IMR-90 (cell line): ENCODE measurements at regions not wholly inside any gene's neighbourhood (a gene's known extent, or its start where the extent isn't known, plus 50 kb on each side); places are given as distances from the start of the nearest gene placed in this dataset.

ENCODE experiments used
- ATAC-seq: fragments of 200-7000 bp; cut with Tn5 transposase; 2 replicates; pipeline ENCODE4 v1.9.1; 2020; ENCODE audit warnings: low read depth, mild to moderate bottlenecking, moderate library complexity
- BruUV-seq: library from RNA; stranded (reverse); fragments of 400-500 nt; replicated peaks from 2 replicates; lab custom pipeline; 2021; lab: Mats Ljungman, UMichigan
- CTCF ChIA-PET: fragments of 300-600 bp; formaldehyde crosslinking; extraction: SDS; loops from one replicate; lab custom pipeline; 2021; ENCODE audit warnings: antibody characterized with exemption; lab: Yijun Ruan, JAX
- POLR2A ChIA-PET: fragments of 300-600 bp; sonication (Branson Sonifier 250); formaldehyde crosslinking; loops from one replicate; lab custom pipeline; 2022; ENCODE audit warnings: antibody characterized with exemption; ENCODE audit not compliant: unreplicated experiment; lab: Charles Lee
- DNase-seq: peaks from one replicate; pipeline ENCODE4 v3.0.0; 2013
- H2AFZ ChIP-seq: replicated peaks from 2 replicates; pipeline ENCODE3; 2013; ENCODE audit warnings: low read length, mild to moderate bottlenecking; ENCODE audit not compliant: poor library complexity
- H2AK5ac ChIP-seq: 2 replicates; pipeline ENCODE4 v1.6.1; 2013; ENCODE audit warnings: low read depth, low read length, inconsistent platforms
- H2AK9ac ChIP-seq: replicated peaks from 2 replicates; pipeline ENCODE3; 2013; ENCODE audit warnings: mild to moderate bottlenecking, low read depth, low read length, moderate library complexity; ENCODE audit not compliant: poor library complexity
- H2BK120ac ChIP-seq: 2 replicates; pipeline ENCODE4 v1.6.1; 2013; ENCODE audit warnings: low read depth, low read length, inconsistent platforms
- H2BK15ac ChIP-seq: 3 replicates; pipeline ENCODE4 v1.6.1; 2013; ENCODE audit warnings: low read depth, low read length, inconsistent platforms
- H2BK20ac ChIP-seq: 2 replicates; pipeline ENCODE4 v1.6.1; 2013; ENCODE audit warnings: low read depth, mild to moderate bottlenecking, inconsistent platforms, low read length, moderate library complexity
- H2BK5ac ChIP-seq: 2 replicates; pipeline ENCODE4 v1.6.1; 2013; ENCODE audit warnings: mild to moderate bottlenecking, low read depth, low read length, inconsistent platforms; ENCODE audit not compliant: poor library complexity, severe bottlenecking
- H3K14ac ChIP-seq: replicated peaks from 2 replicates; pipeline ENCODE4 v1.6.1; 2013; ENCODE audit warnings: low read depth, low read length, inconsistent platforms
- H3K18ac ChIP-seq: 2 replicates; pipeline ENCODE4 v1.6.1; 2013; ENCODE audit warnings: low read depth, low read length, control low read depth
- H3K23ac ChIP-seq: 2 replicates; pipeline ENCODE4 v1.6.1; 2013; ENCODE audit warnings: low read depth, low read length, inconsistent platforms
- H3K27ac ChIP-seq: 2 replicates; pipeline ENCODE4 v1.5.1; 2013; ENCODE audit warnings: mild to moderate bottlenecking, control low read depth, low read length; ENCODE audit not compliant: insufficient read depth
- H3K27me3 ChIP-seq: 2 replicates; pipeline ENCODE4 v1.6.1; 2013; ENCODE audit warnings: low read length; ENCODE audit not compliant: control insufficient read depth, insufficient read depth
- H3K36me3 ChIP-seq: 2 replicates; pipeline ENCODE4 v1.6.1; 2013; ENCODE audit warnings: low read length, mixed read lengths; ENCODE audit not compliant: control insufficient read depth, insufficient read depth
- H3K4ac ChIP-seq: 2 replicates; pipeline ENCODE4 v1.6.1; 2013; ENCODE audit warnings: low read depth, low read length, inconsistent platforms
- H3K4me1 ChIP-seq: 2 replicates; pipeline ENCODE4 v1.6.1; 2013; ENCODE audit warnings: low read length, mixed read lengths; ENCODE audit not compliant: control insufficient read depth, insufficient read depth
- H3K4me2 ChIP-seq: 2 replicates; pipeline ENCODE4 v1.6.1; 2013; ENCODE audit warnings: low read depth, mild to moderate bottlenecking, control low read depth, low read length, moderate library complexity
- H3K4me3 ChIP-seq: 2 replicates; pipeline ENCODE4 v1.5.1; 2013; ENCODE audit warnings: low read depth, mild to moderate bottlenecking, control low read depth, low read length, moderate library complexity; ENCODE audit not compliant: insufficient read depth
- H3K56ac ChIP-seq: 2 replicates; pipeline ENCODE4 v1.6.1; 2013; ENCODE audit warnings: low read length, inconsistent platforms; ENCODE audit not compliant: insufficient read depth; ENCODE audit errors: extremely low read depth
- H3K79me1 ChIP-seq, 2 experiments: 2 replicates each; pipeline ENCODE4 v1.6.1; 2013; ENCODE audit warnings: low read length in 2 of 2, inconsistent platforms in 1 of 2, low read depth in 1 of 2
- H3K9ac ChIP-seq: 2 replicates; pipeline ENCODE4 v1.6.1; 2013; ENCODE audit warnings: low read depth, low read length, control low read depth
- H3K9me1 ChIP-seq: 2 replicates; pipeline ENCODE4 v1.6.1; 2013; ENCODE audit warnings: low read length, inconsistent platforms; ENCODE audit not compliant: insufficient read depth
- H3K9me3 ChIP-seq: 2 replicates; pipeline ENCODE4 v1.6.1; 2013; ENCODE audit warnings: low read length; ENCODE audit not compliant: control insufficient read depth, insufficient read depth
- H4K20me1 ChIP-seq: 2 replicates; pipeline ENCODE4 v1.6.1; 2013; ENCODE audit warnings: low read length, inconsistent platforms; ENCODE audit not compliant: insufficient read depth
- H4K5ac ChIP-seq: 2 replicates; pipeline ENCODE4 v1.6.1; 2013; ENCODE audit warnings: mild to moderate bottlenecking, low read depth, low read length, control low read depth
- H4K8ac ChIP-seq, 2 experiments: 2 replicates each; pipeline ENCODE4 v1.6.1; 2013; ENCODE audit warnings: low read depth in 2 of 2, low read length in 2 of 2, control low read depth in 1 of 2, inconsistent platforms in 1 of 2
- H4K91ac ChIP-seq: 2 replicates; pipeline ENCODE4 v1.6.1; 2013; ENCODE audit warnings: low read depth, low read length, inconsistent platforms; ENCODE audit not compliant: insufficient read depth
- BHLHE40 ChIP-seq: fragments of 150-350 bp; IDR thresholded peaks from 2 replicates; pipeline ENCODE4 v1.6.1; 2016; ENCODE audit warnings: mild to moderate bottlenecking, low read depth, low read length
- CHD1 ChIP-seq: IDR thresholded peaks from 2 replicates; pipeline ENCODE4 v1.6.1; 2012; ENCODE audit warnings: low read depth, low read length, improper control_type of control experiment
- FOS ChIP-seq: fragments of 150-350 bp; IDR thresholded peaks from 2 replicates; pipeline ENCODE4 v1.6.1; 2016; ENCODE audit warnings: low read depth, low read length
- MAFK ChIP-seq: IDR thresholded peaks from 2 replicates; pipeline ENCODE4 v1.6.1; 2012; ENCODE audit warnings: low read depth, low read length, improper control_type of control experiment
- MAZ ChIP-seq: IDR thresholded peaks from 2 replicates; pipeline ENCODE4 v1.6.1; 2012; ENCODE audit warnings: low read depth, mild to moderate bottlenecking, low read length, improper control_type of control experiment, moderate library complexity, borderline replicate concordance
- MXI1 ChIP-seq: IDR thresholded peaks from 2 replicates; pipeline ENCODE4 v1.6.1; 2012; ENCODE audit warnings: low read depth, mild to moderate bottlenecking, low read length, moderate library complexity, borderline replicate concordance
- POLR2A ChIP-seq: IDR thresholded peaks from 2 replicates; pipeline ENCODE4 v1.6.1; 2012; ENCODE audit warnings: mild to moderate bottlenecking, low read depth, low read length
- RAD21 ChIP-seq: IDR thresholded peaks from 2 replicates; pipeline ENCODE4 v1.6.1; 2012; ENCODE audit warnings: low read length, improper control_type of control experiment
- RCOR1 ChIP-seq: IDR thresholded peaks from 2 replicates; pipeline ENCODE4 v1.6.1; 2012; ENCODE audit warnings: mild to moderate bottlenecking, low read length, improper control_type of control experiment; ENCODE audit not compliant: insufficient replicate concordance
- RFX5 ChIP-seq: IDR thresholded peaks from 2 replicates; pipeline ENCODE4 v1.8.0; 2012; ENCODE audit warnings: low read depth, mild to moderate bottlenecking, low read length, moderate library complexity
- SMC3 ChIP-seq: fragments of 150-350 bp; IDR thresholded peaks from 2 replicates; pipeline ENCODE4 v1.6.1; 2016; ENCODE audit warnings: low read depth, mild to moderate bottlenecking, antibody characterized with exemption, low read length, moderate library complexity
- WGBS, 2 experiments: methylation state at CpG; one replicate each; pipeline versions ENCODE4 v1.1.5 to v1.1.7; 2013; ENCODE audit warnings: missing lambda C conversion rate in 2 of 2; ENCODE audit not compliant: insufficient read length in 1 of 2; ENCODE audit errors: extremely low coverage in 2 of 2; 5-methylcytosine and 5-hydroxymethylcytosine counted together
- dilution Hi-C: fragments of 300-500 bp; cut with HindIII; formaldehyde crosslinking; loops from one replicate; pipeline ENCODE4 v1.14.3; 2018; ENCODE audit warnings: low sequenced_read_pairs; ENCODE audit not compliant: unreplicated experiment
- in situ Hi-C: fragments of 300-500 bp; cut with MboI; formaldehyde crosslinking; loops from 3 replicates; pipeline ENCODE4 v1.14.3; 2019; ENCODE audit warnings: low sequenced_read_pairs, inconsistent platforms, mixed read lengths
- intact Hi-C: fragments of 100-400 bp; cut with micrococcal nuclease; formaldehyde crosslinking; loops from 2 replicates; pipeline ENCODE4 v1.10.0; 2022
- TF ChIP-seq, protein P1 (sequence below): conservative IDR thresholded peaks from 2 replicates; pipeline ENCODE4 v1.5.1; 2012; ENCODE audit warnings: mild to moderate bottlenecking, low read depth, low read length, improper control_type of control experiment
- TF ChIP-seq, protein P2 (sequence below): fragments of 150-350 bp; IDR thresholded peaks from 2 replicates; pipeline ENCODE4 v1.6.1; 2016; ENCODE audit warnings: low read depth, mild to moderate bottlenecking, low read length, moderate library complexity, borderline replicate concordance

- H2AFZ ChIP-seq, result no peak overlapping the region
- no peak for ATAC-seq
Observed at GRCh38 chr5:167783145-167783817, 508.2 kb upstream of the WWC1 start.

More at GRCh38 chr5:167783145-167783817, 508.2 kb upstream of the WWC1 start:
- Histone ChIP-seq H3K9me1 (no peaks in the 10 kb centered on the region), H3K9me3 (no peaks in the 10 kb centered on the region), H2BK120ac (no peak overlapping the region), H4K91ac (no peak overlapping the region), H3K14ac (no peak overlapping the region), H4K5ac (no peak overlapping the region), H3K36me3 (no peaks in the 10 kb centered on the region), H3K23ac (no peak overlapping the region), H3K4me1 (peaks cover 2% of the 10 kb centered on the region; the same call in 1 of the 2 replicates), H3K79me1 (no peaks in the 10 kb centered on the region), H4K8ac (no peak overlapping the region), H3K4ac (no peak overlapping the region), H3K27ac (no peak overlapping the region), H3K4me3 (no peak overlapping the region), H3K9ac (no peak overlapping the region), H4K20me1 (no peaks in the 10 kb centered on the region), H2BK15ac (no peak overlapping the region), H2AK9ac (no peak overlapping the region), H3K4me2 (no peak overlapping the region), H3K56ac (no peak overlapping the region), H3K18ac (no peak overlapping the region), H2AK5ac (no peak overlapping the region), H2BK20ac (no peak overlapping the region), H2BK5ac (no peak overlapping the region), H3K27me3 (0 out of 2 replicates have a peak, but pooled peaks cover 1% of the 10 kb centered on the region)
- TF ChIP-seq RAD21 (no peak), CHD1 (no peak), MAFK (no peak), MAZ (no peak), POLR2A (no peak), FOS (no peak), RFX5 (no peak), RCOR1 (no peak), SMC3 (no peak), MXI1 (no peak), BHLHE40 (no peak)
- TF ChIP-seq, protein P1, sequence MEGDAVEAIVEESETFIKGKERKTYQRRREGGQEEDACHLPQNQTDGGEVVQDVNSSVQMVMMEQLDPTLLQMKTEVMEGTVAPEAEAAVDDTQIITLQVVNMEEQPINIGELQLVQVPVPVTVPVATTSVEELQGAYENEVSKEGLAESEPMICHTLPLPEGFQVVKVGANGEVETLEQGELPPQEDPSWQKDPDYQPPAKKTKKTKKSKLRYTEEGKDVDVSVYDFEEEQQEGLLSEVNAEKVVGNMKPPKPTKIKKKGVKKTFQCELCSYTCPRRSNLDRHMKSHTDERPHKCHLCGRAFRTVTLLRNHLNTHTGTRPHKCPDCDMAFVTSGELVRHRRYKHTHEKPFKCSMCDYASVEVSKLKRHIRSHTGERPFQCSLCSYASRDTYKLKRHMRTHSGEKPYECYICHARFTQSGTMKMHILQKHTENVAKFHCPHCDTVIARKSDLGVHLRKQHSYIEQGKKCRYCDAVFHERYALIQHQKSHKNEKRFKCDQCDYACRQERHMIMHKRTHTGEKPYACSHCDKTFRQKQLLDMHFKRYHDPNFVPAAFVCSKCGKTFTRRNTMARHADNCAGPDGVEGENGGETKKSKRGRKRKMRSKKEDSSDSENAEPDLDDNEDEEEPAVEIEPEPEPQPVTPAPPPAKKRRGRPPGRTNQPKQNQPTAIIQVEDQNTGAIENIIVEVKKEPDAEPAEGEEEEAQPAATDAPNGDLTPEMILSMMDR, result no peak
- TF ChIP-seq, protein P2, sequence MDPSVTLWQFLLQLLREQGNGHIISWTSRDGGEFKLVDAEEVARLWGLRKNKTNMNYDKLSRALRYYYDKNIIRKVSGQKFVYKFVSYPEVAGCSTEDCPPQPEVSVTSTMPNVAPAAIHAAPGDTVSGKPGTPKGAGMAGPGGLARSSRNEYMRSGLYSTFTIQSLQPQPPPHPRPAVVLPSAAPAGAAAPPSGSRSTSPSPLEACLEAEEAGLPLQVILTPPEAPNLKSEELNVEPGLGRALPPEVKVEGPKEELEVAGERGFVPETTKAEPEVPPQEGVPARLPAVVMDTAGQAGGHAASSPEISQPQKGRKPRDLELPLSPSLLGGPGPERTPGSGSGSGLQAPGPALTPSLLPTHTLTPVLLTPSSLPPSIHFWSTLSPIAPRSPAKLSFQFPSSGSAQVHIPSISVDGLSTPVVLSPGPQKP, result no peak
- no peak for DNase-seq
- dilution Hi-C loops (no loop called here), intact Hi-C loops (no loop called here), in situ Hi-C loops (no loop called here)
- CTCF ChIA-PET, result interaction anchor here (0.6 to 1.3 kb wide), 2 partner anchors 11 to 323 kb away, joined by 3 to 5 read pairs; no protein-coding TSS in a partner anchor
- 90% methylated on average over 2 of the region's 9 CpGs; no CpG with 5 or more reads in 1 of the 2 experiments for WGBS, 2 experiments
- BruUV-seq, result no TSS peak
- POLR2A ChIA-PET, result no interaction called here
